ENCODE measurements at regions not wholly inside any gene's neighbourhood (a gene's known extent, or its start where the extent isn't known, plus 50 kb on each side); places are given as distances from the start of the nearest gene placed in this dataset.

DNA sequence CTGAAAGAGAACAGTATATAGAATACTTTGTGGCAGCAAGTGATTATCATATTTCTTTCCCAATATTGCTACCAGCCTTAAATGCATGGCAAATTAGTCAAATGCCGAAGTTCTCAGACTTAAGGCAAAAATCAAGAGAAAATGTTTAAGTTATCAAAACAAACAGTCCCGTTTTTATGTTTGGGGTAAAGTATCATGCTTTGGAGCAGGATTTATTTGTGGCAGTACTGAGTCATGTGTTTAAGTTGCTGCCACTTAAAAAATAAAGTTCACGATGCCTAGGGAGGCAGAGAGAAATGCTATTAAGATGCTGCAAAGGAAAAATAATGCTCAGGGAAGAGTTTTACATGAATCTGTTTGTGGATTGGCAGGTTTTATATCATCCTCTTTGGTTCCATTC lies 417.4 kb upstream of the MDFIC2 start:
- POLR2A ChIA-PET, result no interaction called here
- Histone ChIP-seq H3K9me1 (replicated peaks; ENCODE audit: control insufficient read depth, extremely low read depth, insufficient read depth, low read length) (no peaks in the 10 kb centered on the region), H3K4me2 (ENCODE audit: insufficient read depth, low read length) (no peak overlapping the region), H3K9me3 (replicated peaks; ENCODE audit: control insufficient read depth, insufficient read depth, low read length) (no peaks in the 10 kb centered on the region), H2AFZ (ENCODE audit: low read depth, low read length) (no peak overlapping the region), H3K27me3 (ENCODE audit: control insufficient read depth in 2 of 2, insufficient read depth in 2 of 2, low read length in 2 of 2) (no peaks in the 10 kb centered on the region), H3K27ac (ENCODE audit: insufficient read depth, low read depth, low read length) (no peak overlapping the region), H3K4me3 (replicated peaks in 1 of 3; ENCODE audit: insufficient read depth in 1 of 3, low read depth in 1 of 3, low read length in 3 of 3) (no peak overlapping the region), H3K4me1 (ENCODE audit: control insufficient read depth, extremely low read depth, insufficient read depth, low read length) (no peaks in the 10 kb centered on the region), H4K20me1 (replicated peaks; ENCODE audit: control insufficient read depth, extremely low read depth, insufficient read depth, low read length) (no peaks in the 10 kb centered on the region), H3K36me3 (ENCODE audit: control insufficient read depth in 2 of 2, extremely low read depth in 1 of 2, insufficient read depth in 2 of 2, low read length in 2 of 2) (no peaks in the 10 kb centered on the region), H3K9ac (replicated peaks; ENCODE audit: extremely low read depth, insufficient read depth, low read length) (no peak overlapping the region), H3K79me2 (ENCODE audit: control insufficient read depth, insufficient read depth, low read length) (no peaks in the 10 kb centered on the region)
- BruUV-seq (replicated peaks), result no TSS peak
- intact Hi-C loops (cut with micrococcal nuclease), result loop anchor here (5.0 kb wide), 1 partner anchor 47 kb away; no protein-coding TSS in a partner anchor
- dilution Hi-C loops (cut with MboI; ENCODE audit: extremely low pct_ligation_motif_present, low sequenced_read_pairs), result no loop called here
- CTCF ChIA-PET, result interaction anchor here (0.7 to 0.8 kb wide), 2 partner anchors 10 to 26 kb away, joined by 3 to 4 read pairs; no protein-coding TSS in a partner anchor
- TF ChIP-seq JUN (IDR thresholded peaks at IDR 0.05; ENCODE audit: borderline replicate concordance, insufficient read depth, insufficient read length, low read depth) (no peak), POLR2AphosphoS5 (IDR thresholded peaks at IDR 0.05; ENCODE audit: insufficient read depth, low read depth, low read length) (no peak), MYC (IDR thresholded peaks at IDR 0.05; ENCODE audit: low read depth, low read length) (no peak), POLR2A (IDR thresholded peaks at IDR 0.05; ENCODE audit: low read depth, low read length) (no peak), EZH2 (IDR thresholded peaks at IDR 0.05; ENCODE audit: borderline replicate concordance, low read depth, low read length, severe bottlenecking) (no peak), MAX (IDR thresholded peaks at IDR 0.05; ENCODE audit: insufficient read depth, insufficient read length) (no peak), FOS (IDR thresholded peaks at IDR 0.05; ENCODE audit: borderline replicate concordance, insufficient read depth, low read length) (no peak), GATA2 (IDR thresholded peaks at IDR 0.05; ENCODE audit: insufficient read depth, insufficient read length, low read depth, low read length) (no peak)
- TF ChIP-seq, protein P1, sequence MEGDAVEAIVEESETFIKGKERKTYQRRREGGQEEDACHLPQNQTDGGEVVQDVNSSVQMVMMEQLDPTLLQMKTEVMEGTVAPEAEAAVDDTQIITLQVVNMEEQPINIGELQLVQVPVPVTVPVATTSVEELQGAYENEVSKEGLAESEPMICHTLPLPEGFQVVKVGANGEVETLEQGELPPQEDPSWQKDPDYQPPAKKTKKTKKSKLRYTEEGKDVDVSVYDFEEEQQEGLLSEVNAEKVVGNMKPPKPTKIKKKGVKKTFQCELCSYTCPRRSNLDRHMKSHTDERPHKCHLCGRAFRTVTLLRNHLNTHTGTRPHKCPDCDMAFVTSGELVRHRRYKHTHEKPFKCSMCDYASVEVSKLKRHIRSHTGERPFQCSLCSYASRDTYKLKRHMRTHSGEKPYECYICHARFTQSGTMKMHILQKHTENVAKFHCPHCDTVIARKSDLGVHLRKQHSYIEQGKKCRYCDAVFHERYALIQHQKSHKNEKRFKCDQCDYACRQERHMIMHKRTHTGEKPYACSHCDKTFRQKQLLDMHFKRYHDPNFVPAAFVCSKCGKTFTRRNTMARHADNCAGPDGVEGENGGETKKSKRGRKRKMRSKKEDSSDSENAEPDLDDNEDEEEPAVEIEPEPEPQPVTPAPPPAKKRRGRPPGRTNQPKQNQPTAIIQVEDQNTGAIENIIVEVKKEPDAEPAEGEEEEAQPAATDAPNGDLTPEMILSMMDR (IDR thresholded peaks at IDR 0.05; ENCODE audit: extremely low read depth in 1 of 2, insufficient read depth in 1 of 2, low read depth in 1 of 2, low read length in 2 of 2), result no peak
- DNase-seq (ENCODE audit: low read depth, low spot score) (no peak), FAIRE-seq (no peak)

All from endothelial cell of umbilical vein (primary cell).